MM.1S (cell line): ENCODE measurements at regions not wholly inside any gene's neighbourhood (a gene's known extent, or its start where the extent isn't known, plus 50 kb on each side); places are given as distances from the start of the nearest gene placed in this dataset.
A peak's percentile ranks its signal among the peaks of the same experiment; 100 is the strongest.

Source experiments
- DNase-seq: peaks from one replicate; pipeline ENCODE4 v3.0.0-alpha.2; 2015
- H2AFZ ChIP-seq: fragments of 300-600 bp; sonication (generic); 2 replicates; pipeline ENCODE4 v1.6.0; 2016; ENCODE audit warnings: antibody characterized with exemption, low read length
- H3F3A ChIP-seq: fragments of 300-600 bp; sonication (generic); 2 replicates; pipeline ENCODE4 v1.6.1; 2016; ENCODE audit warnings: mild to moderate bottlenecking, antibody characterized with exemption, low read length, moderate library complexity, mixed read lengths; ENCODE audit not compliant: insufficient read depth
- H3K27ac ChIP-seq: fragments of 300-600 bp; sonication (generic); 2 replicates; pipeline ENCODE4 v1.5.1; 2016; ENCODE audit warnings: mild to moderate bottlenecking, low read length
- H3K27me3 ChIP-seq: fragments of 300-600 bp; sonication (generic); replicated peaks from 2 replicates; pipeline ENCODE4 v1.6.0; 2016; ENCODE audit warnings: low read length; ENCODE audit not compliant: insufficient read depth
- H3K36me3 ChIP-seq: fragments of 300-600 bp; sonication (generic); replicated peaks from 2 replicates; pipeline ENCODE4 v1.6.1; 2016; ENCODE audit warnings: mild to moderate bottlenecking, low read length, mixed read lengths; ENCODE audit not compliant: insufficient read depth
- H3K4me1 ChIP-seq: fragments of 300-600 bp; sonication (generic); 2 replicates; pipeline ENCODE4 v1.6.1; 2016; ENCODE audit warnings: low read length, mixed read lengths
- H3K4me2 ChIP-seq: fragments of 300-600 bp; sonication (generic); 2 replicates; pipeline ENCODE4 v1.6.0; 2016; ENCODE audit warnings: low read depth, low read length
- H3K4me3 ChIP-seq: fragments of 300-600 bp; sonication (generic); 2 replicates; pipeline ENCODE4 v1.5.1; 2016; ENCODE audit warnings: low read length, mixed read lengths
- H3K79me2 ChIP-seq: fragments of 300-600 bp; sonication (generic); 2 replicates; pipeline ENCODE4 v1.6.1; 2016; ENCODE audit warnings: mixed run types, low read length, mixed read lengths
- H3K9ac ChIP-seq: fragments of 300-600 bp; sonication (generic); 2 replicates; pipeline ENCODE4 v1.6.1; 2016; ENCODE audit warnings: low read length, mixed read lengths
- H3K9me2 ChIP-seq: fragments of 300-600 bp; sonication (generic); replicated peaks from 2 replicates; pipeline ENCODE4 v1.6.1; 2016; ENCODE audit warnings: mild to moderate bottlenecking, low read length, mixed read lengths; ENCODE audit not compliant: insufficient read depth
- H3K9me3 ChIP-seq: fragments of 300-600 bp; sonication (generic); replicated peaks from 2 replicates; pipeline ENCODE4 v1.6.1; 2016; ENCODE audit warnings: mild to moderate bottlenecking, low read length, mixed read lengths; ENCODE audit not compliant: insufficient read depth
- H4K20me1 ChIP-seq: fragments of 300-600 bp; sonication (generic); 2 replicates; pipeline ENCODE4 v1.6.1; 2016; ENCODE audit warnings: mild to moderate bottlenecking, low read length, moderate library complexity, mixed read lengths; ENCODE audit not compliant: insufficient read depth
- EZH2 ChIP-seq: fragments of 300-600 bp; sonication (generic); optimal IDR thresholded peaks from 2 replicates; pipeline ENCODE3; 2017; ENCODE audit warnings: low read depth, mild to moderate bottlenecking, antibody characterized with exemption, low read length, mixed read lengths
- EZH2phosphoT487 ChIP-seq: fragments of 300-600 bp; sonication (generic); IDR thresholded peaks from 2 replicates; pipeline ENCODE4 v1.6.1; 2018; ENCODE audit warnings: antibody characterized with exemption, low read length
- TF ChIP-seq, protein P1 (sequence below): fragments of 300-600 bp; sonication (generic); IDR thresholded peaks from 2 replicates; pipeline ENCODE4 v1.5.1; 2016; ENCODE audit warnings: antibody characterized with exemption, low read length, mixed read lengths

DNA sequence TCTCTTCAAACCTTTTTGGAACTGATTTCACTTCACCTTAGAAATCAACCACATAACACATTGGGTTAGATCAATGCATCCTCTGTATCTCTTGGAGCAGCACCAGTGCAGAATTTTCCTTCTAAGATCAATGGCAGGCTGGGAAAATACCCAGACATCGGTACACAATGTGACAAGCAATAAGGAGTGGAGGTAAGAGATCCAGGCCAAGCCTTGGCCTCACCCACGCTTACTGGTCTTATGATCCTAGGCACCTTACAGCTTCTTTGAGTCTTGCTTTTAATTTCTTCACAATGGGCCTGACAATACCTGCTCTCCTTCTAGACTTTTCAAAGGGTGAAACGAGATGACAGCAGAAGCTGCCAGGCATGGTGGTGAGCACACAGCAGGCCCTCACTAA is 232.0 kb downstream of the LACC1 start:
- peaks cover 2% of the 10 kb centered on the region; the same call in 1 of the 2 replicates for H3K4me1 ChIP-seq
- no peaks in the 10 kb centered on the region for H3F3A ChIP-seq
- no peaks in the 10 kb centered on the region for H3K9me2 ChIP-seq
- H3K9me3 ChIP-seq: no peaks in the 10 kb centered on the region
- no peak for DNase-seq
- no peak overlapping the region for H3K9ac ChIP-seq
- no peaks in the 10 kb centered on the region for H3K36me3 ChIP-seq
- no peak overlapping the region for H3K4me2 ChIP-seq
- no peaks in the 10 kb centered on the region for H4K20me1 ChIP-seq
- no peaks in the 10 kb centered on the region for H3K79me2 ChIP-seq
- H3K27ac ChIP-seq: no peak overlapping the region
- TF ChIP-seq EZH2phosphoT487: no peak
- H3K27me3 ChIP-seq: no peaks in the 10 kb centered on the region
- H2AFZ ChIP-seq: no peak overlapping the region
- no peak overlapping the region for H3K4me3 ChIP-seq

DNA sequence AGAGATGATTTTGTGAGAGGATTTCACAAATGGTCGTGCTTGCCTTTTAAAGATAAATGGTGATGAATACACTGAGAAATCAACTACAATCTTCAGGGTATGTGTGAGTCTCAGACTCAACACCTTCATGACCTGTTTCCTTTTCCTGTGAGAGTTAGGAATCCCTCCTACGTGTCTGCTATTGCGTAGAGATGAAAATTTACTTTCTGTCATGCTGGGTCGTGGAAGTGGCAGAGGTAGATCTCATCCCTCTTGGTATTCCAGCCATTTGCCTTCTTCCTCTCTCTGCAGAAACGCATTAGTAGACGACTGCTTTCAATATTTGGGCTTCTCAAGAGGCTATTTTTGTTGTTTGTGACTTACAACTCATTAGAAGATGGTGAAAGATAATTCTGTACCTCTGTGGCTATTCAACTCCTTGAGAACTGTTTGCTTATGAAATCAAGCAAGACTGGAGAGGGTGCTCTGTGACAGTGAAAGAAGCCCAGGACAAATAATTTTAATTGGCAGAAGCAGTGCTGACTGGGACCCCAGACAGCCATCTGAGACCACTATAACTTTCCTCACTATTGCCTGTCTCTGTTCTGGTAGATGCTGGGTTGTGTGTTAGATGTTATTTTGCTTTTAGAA is 233.1 kb downstream of the LACC1 start:
- H3K4me1 ChIP-seq: peaks cover 10% of the 10 kb centered on the region; the same call in 1 of the 2 replicates
- TF ChIP-seq EZH2phosphoT487 (no peak), EZH2 (no peak)
- TF ChIP-seq, protein P1, sequence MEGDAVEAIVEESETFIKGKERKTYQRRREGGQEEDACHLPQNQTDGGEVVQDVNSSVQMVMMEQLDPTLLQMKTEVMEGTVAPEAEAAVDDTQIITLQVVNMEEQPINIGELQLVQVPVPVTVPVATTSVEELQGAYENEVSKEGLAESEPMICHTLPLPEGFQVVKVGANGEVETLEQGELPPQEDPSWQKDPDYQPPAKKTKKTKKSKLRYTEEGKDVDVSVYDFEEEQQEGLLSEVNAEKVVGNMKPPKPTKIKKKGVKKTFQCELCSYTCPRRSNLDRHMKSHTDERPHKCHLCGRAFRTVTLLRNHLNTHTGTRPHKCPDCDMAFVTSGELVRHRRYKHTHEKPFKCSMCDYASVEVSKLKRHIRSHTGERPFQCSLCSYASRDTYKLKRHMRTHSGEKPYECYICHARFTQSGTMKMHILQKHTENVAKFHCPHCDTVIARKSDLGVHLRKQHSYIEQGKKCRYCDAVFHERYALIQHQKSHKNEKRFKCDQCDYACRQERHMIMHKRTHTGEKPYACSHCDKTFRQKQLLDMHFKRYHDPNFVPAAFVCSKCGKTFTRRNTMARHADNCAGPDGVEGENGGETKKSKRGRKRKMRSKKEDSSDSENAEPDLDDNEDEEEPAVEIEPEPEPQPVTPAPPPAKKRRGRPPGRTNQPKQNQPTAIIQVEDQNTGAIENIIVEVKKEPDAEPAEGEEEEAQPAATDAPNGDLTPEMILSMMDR: no peak
- no peaks in the 10 kb centered on the region for H3K36me3 ChIP-seq
- H3K9me3 ChIP-seq: no peaks in the 10 kb centered on the region
- no peaks in the 10 kb centered on the region for H3K9me2 ChIP-seq
- DNase-seq: no peak
- H3K9ac ChIP-seq: no peak overlapping the region
- H3F3A ChIP-seq: no peaks in the 10 kb centered on the region
- no peak overlapping the region for H3K27ac ChIP-seq
- H2AFZ ChIP-seq: no peak overlapping the region
- H3K79me2 ChIP-seq: no peaks in the 10 kb centered on the region
- no peaks in the 10 kb centered on the region for H4K20me1 ChIP-seq
- H3K4me3 ChIP-seq: no peak overlapping the region
- no peaks in the 10 kb centered on the region for H3K27me3 ChIP-seq
- no peak overlapping the region for H3K4me2 ChIP-seq

DNA sequence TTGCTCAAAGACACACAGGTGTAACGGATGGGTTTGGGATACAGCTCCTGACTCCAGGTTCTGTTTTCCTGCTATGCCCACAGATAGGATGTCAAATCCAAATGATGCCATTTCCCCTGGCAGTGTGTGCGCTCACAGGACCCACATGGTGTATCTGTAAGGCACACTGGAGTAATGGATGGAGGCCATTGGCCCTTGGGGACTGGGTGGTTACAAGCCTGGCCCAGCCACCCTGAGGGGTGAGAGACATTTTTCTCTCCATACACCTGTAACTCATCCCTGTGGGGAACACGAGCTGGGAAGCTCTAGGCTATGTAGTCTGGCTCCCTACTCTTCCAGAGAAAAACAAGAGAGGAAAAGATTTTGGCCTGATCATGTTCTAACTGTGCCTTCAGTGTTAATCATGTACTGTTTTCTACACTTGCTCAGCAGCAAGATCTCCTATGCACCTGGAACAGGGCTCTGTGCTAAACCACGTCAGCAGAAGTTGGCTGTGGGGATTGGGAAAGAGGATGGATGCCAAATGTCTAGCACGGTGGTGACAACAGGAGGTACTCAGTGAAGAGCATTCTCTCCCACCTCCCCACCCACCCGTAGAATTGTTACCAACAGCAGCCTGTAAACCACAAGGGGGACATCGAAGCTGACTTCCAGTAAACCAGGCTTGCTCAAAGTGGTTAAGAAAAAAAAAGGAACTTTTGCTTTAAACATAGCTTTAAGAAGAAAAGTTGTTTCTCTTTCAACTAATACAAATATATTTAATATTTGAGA is 237.0 kb downstream of the LACC1 start:
- Histone ChIP-seq H3K4me1 (peaks cover 13% of the 10 kb centered on the region; the same call in 1 of the 2 replicates), H3F3A (no peaks in the 10 kb centered on the region), H3K9me3 (no peaks in the 10 kb centered on the region), H3K36me3 (no peaks in the 10 kb centered on the region), H3K27me3 (no peaks in the 10 kb centered on the region), H2AFZ (peak overlapping the region; percentile 53), H3K27ac (peak overlapping the region; percentile 27; the same call in 1 of the 2 replicates), H3K9me2 (no peaks in the 10 kb centered on the region), H3K4me2 (peak overlapping the region; percentile 49), H3K79me2 (no peaks in the 10 kb centered on the region), H4K20me1 (no peaks in the 10 kb centered on the region), H3K9ac (no peak overlapping the region), H3K4me3 (peak overlapping the region; percentile 31; the same call in 1 of the 2 replicates)
- no peak for DNase-seq
- TF ChIP-seq EZH2phosphoT487 (no peak), EZH2 (no peak)
- TF ChIP-seq, protein P1: no peak

DNA sequence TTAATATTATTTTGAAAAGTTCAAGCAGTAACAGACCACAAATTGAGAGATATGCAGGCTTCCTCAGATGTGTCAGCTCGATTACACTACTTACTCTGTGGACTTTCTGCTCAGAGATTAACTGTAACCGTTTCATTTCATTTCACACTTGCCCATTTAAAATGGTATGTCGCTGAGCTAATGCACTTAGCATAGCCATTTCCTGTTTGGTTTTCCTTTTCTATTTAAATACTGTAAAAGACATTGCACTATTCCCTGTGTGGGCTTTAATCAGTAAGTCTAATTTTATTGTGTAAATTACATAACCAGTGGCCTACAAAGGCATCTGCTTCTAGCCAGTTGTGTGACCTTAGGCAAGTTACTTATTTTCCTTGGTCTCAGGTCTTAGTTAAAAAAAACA is 237.6 kb downstream of the LACC1 start:
- DNase-seq: peak; percentile 36
- Histone ChIP-seq H3K4me3 (peak overlapping the region; percentile 31; the same call in 1 of the 2 replicates), H3K9me3 (no peaks in the 10 kb centered on the region), H3F3A (no peaks in the 10 kb centered on the region), H3K4me2 (peak overlapping the region; percentile 49), H3K27me3 (no peaks in the 10 kb centered on the region), H3K9me2 (no peaks in the 10 kb centered on the region), H4K20me1 (no peaks in the 10 kb centered on the region), H3K79me2 (no peaks in the 10 kb centered on the region), H3K9ac (no peak overlapping the region), H2AFZ (peak overlapping the region; percentile 53), H3K4me1 (peaks cover 13% of the 10 kb centered on the region; the same call in 1 of the 2 replicates), H3K36me3 (no peaks in the 10 kb centered on the region), H3K27ac (peak overlapping the region; percentile 27; the same call in 1 of the 2 replicates)
- TF ChIP-seq, protein P1: no peak
- TF ChIP-seq EZH2: no peak
- TF ChIP-seq EZH2phosphoT487: no peak
